Erythroblast (primary cell): ENCODE measurements at regions not wholly inside any gene's neighbourhood (a gene's known extent, or its start where the extent isn't known, plus 50 kb on each side); places are given as distances from the start of the nearest gene placed in this dataset.

Source experiments
- DNase-seq, 2 experiments: peaks; one replicate each; lab custom pipeline; 2025; lab: John Stamatoyannopoulos, UW
- GATA1 ChIP-seq: IDR thresholded peaks from 2 replicates; pipeline ENCODE4 v1.6.1; 2011; ENCODE audit warnings: low read depth, mild to moderate bottlenecking, control low read depth, low read length, moderate library complexity
- POLR2A ChIP-seq: IDR thresholded peaks from 2 replicates; pipeline ENCODE4 v1.6.1; 2011; ENCODE audit warnings: mild to moderate bottlenecking, low read length

- DNase-seq = no peak
- TF ChIP-seq GATA1 (no peak), POLR2A (no peak)
These were observed 139.7 kb upstream of the MAF start for GRCh38 chr16:79740252-79740651.

- DNase-seq = no peak
- TF ChIP-seq GATA1 (no peak), POLR2A (no peak)
These were observed 134.7 kb upstream of the MAF start for GRCh38 chr16:79735271-79735670.

- DNase-seq = no peak
- TF ChIP-seq POLR2A = no peak
- TF ChIP-seq GATA1 = no peak
These were observed 134.2 kb upstream of the MAF start for GRCh38 chr16:79734721-79735120.

- no peak for DNase-seq
- no peak for TF ChIP-seq GATA1
- no peak for TF ChIP-seq POLR2A
These were observed 128.3 kb upstream of the MAF start for GRCh38 chr16:79728923-79729240.

GRCh38 chr16:79728048-79728922 is 127.7 kb upstream of the MAF start:
- no peak for TF ChIP-seq GATA1
- no peak for DNase-seq

GRCh38 chr16:79726902-79727301 is 126.4 kb upstream of the MAF start:
- DNase-seq = no peak
- TF ChIP-seq GATA1 (no peak), POLR2A (no peak)

- DNase-seq = no peak
These were observed 124.5 kb upstream of the MAF start for GRCh38 chr16:79725051-79725450.

GRCh38 chr16:79723583-79724168 is 123.1 kb upstream of the MAF start:
- TF ChIP-seq POLR2A = no peak
- no peak for TF ChIP-seq GATA1
- DNase-seq = no peak

More at GRCh38 chr16:79725051-79725450, 124.5 kb upstream of the MAF start:
- TF ChIP-seq POLR2A (no peak), GATA1 (no peak)

- no peak for DNase-seq
- TF ChIP-seq GATA1 = no peak
These were observed 120.7 kb upstream of the MAF start for GRCh38 chr16:79721270-79721669.

- TF ChIP-seq GATA1 (no peak), POLR2A (no peak)
These were observed 117.0 kb upstream of the MAF start for GRCh38 chr16:79717333-79718137.

GRCh38 chr16:79716645-79717332 is 116.3 kb upstream of the MAF start:
- DNase-seq = no peak
- TF ChIP-seq POLR2A (no peak), GATA1 (no peak)

More at GRCh38 chr16:79717333-79718137, 117.0 kb upstream of the MAF start:
- no peak for DNase-seq

GRCh38 chr16:79715061-79715460 is 114.5 kb upstream of the MAF start:
- TF ChIP-seq GATA1 = no peak
- no peak for TF ChIP-seq POLR2A
- DNase-seq = no peak

- no peak for DNase-seq
- TF ChIP-seq GATA1 (no peak), POLR2A (no peak)
These were observed 113.9 kb upstream of the MAF start for GRCh38 chr16:79714440-79714839.
